ENCODE measurements at regions not wholly inside any gene's neighbourhood (a gene's known extent, or its start where the extent isn't known, plus 50 kb on each side); places are given as distances from the start of the nearest gene placed in this dataset.

- Mint-ChIP-seq H3K27ac (no peak overlapping the region), H3K4me1 (peaks cover 24% of the 10 kb centered on the region), H3K27me3 (ENCODE audit: low read depth) (peaks cover 93% of the 10 kb centered on the region), H3K36me3 (peaks cover 13% of the 10 kb centered on the region), H3K4me3 (no peak overlapping the region), H3K9me3 (no peaks in the 10 kb centered on the region)
- DNase-seq (ENCODE audit: low spot score) (no peak), ATAC-seq (peak; percentile 63)
- CTCF ChIA-PET, result interaction anchor here (1.3 to 2.0 kb wide), 3 partner anchors 8 to 160 kb away, joined by 3 to 7 read pairs (median 5); no protein-coding TSS in a partner anchor
- POLR2A ChIA-PET, result no interaction called here
- TF ChIP-seq AR (CRISPR knock-in tag; IDR thresholded peaks at IDR 0.05) (no peak), ZNF121 (CRISPR knock-in tag; IDR thresholded peaks at IDR 0.05) (no peak), NFYB (CRISPR knock-in tag; conservative IDR thresholded peaks at IDR 0.05; ENCODE audit: low read depth) (no peak), E2F1 (CRISPR knock-in tag; IDR thresholded peaks at IDR 0.05) (no peak), EMX1 (CRISPR knock-in tag; IDR thresholded peaks at IDR 0.05) (no peak), PREB (CRISPR knock-in tag; IDR thresholded peaks at IDR 0.05; ENCODE audit: borderline replicate concordance) (no peak)
- TF ChIP-seq, protein P1, sequence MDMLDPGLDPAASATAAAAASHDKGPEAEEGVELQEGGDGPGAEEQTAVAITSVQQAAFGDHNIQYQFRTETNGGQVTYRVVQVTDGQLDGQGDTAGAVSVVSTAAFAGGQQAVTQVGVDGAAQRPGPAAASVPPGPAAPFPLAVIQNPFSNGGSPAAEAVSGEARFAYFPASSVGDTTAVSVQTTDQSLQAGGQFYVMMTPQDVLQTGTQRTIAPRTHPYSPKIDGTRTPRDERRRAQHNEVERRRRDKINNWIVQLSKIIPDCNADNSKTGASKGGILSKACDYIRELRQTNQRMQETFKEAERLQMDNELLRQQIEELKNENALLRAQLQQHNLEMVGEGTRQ (CRISPR knock-in tag; IDR thresholded peaks at IDR 0.05), result no peak
- TF ChIP-seq, protein P2, sequence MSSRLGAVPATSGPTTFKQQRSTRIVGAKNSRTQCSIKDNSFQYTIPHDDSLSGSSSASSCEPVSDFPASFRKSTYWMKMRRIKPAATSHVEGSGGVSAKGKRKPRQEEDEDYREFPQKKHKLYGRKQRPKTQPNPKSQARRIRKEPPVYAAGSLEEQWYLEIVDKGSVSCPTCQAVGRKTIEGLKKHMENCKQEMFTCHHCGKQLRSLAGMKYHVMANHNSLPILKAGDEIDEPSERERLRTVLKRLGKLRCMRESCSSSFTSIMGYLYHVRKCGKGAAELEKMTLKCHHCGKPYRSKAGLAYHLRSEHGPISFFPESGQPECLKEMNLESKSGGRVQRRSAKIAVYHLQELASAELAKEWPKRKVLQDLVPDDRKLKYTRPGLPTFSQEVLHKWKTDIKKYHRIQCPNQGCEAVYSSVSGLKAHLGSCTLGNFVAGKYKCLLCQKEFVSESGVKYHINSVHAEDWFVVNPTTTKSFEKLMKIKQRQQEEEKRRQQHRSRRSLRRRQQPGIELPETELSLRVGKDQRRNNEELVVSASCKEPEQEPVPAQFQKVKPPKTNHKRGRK (CRISPR knock-in tag; IDR thresholded peaks at IDR 0.05; ENCODE audit: borderline replicate concordance), result no peak
Measured at GRCh38 chr1:232467073-232467760, 162.7 kb downstream of the SIPA1L2 start.

DNA sequence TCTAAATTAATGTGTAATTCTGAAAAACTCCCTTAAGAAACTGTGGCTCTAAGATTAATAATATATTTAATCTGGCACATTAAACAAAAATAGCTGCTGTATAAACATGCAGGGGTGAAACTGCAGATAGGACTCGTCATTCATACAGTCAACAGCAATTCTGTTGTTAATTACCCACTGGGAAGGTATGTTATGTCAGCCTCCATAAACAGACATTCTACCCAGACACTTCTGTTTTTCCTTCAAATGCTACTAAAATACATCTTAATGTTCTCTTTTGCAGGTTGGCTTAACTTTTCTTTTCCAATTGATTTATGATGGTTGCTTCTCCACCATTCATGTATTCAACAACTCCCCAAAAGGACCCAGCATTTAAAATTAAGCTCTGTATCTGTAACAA lies 165.6 kb downstream of the SIPA1L2 start:
- H3K9me3 Mint-ChIP-seq, result no peaks in the 10 kb centered on the region
- no peak for ATAC-seq
- peaks cover 70% of the 10 kb centered on the region for H3K27me3 Mint-ChIP-seq (ENCODE audit: low read depth)
- ChIA-PET POLR2A (no interaction called here), CTCF (no interaction called here)
- no peak overlapping the region for H3K27ac Mint-ChIP-seq
- TF ChIP-seq NR1H2 (CRISPR knock-in tag; IDR thresholded peaks at IDR 0.05) (no peak), TEAD1 (CRISPR knock-in tag; IDR thresholded peaks at IDR 0.05) (no peak), CREB1 (CRISPR knock-in tag; IDR thresholded peaks at IDR 0.05) (no peak), GRHL2 (CRISPR knock-in tag; IDR thresholded peaks at IDR 0.05; ENCODE audit: insufficient replicate concordance, severe bottlenecking) (no peak), ZNF263 (CRISPR knock-in tag; IDR thresholded peaks at IDR 0.05; ENCODE audit: low read depth) (no peak), FOXK1 (CRISPR knock-in tag; IDR thresholded peaks at IDR 0.05) (no peak), ZNF317 (CRISPR knock-in tag; IDR thresholded peaks at IDR 0.05; ENCODE audit: borderline replicate concordance, low read depth) (no peak), NFATC4 (CRISPR knock-in tag; IDR thresholded peaks at IDR 0.05) (no peak)
- no peak overlapping the region for H3K4me3 Mint-ChIP-seq
- no peak for DNase-seq (ENCODE audit: low spot score)
- H3K36me3 Mint-ChIP-seq, result peaks cover 13% of the 10 kb centered on the region
- H3K4me1 Mint-ChIP-seq, result peaks cover 20% of the 10 kb centered on the region
